Stimulated activated naive CD8-positive, alpha-beta T cell treated with anti-CD3 and anti-CD28 coated beads, Interleukin-15, Interleukin-2, amounts not matched to agents 100 U/mL and 50 U/mL, for 24 hours (primary cell): ENCODE measurements at regions not wholly inside any gene's neighbourhood (a gene's known extent, or its start where the extent isn't known, plus 50 kb on each side); places are given as distances from the start of the nearest gene placed in this dataset.
"Not testable (repeated sequence)": the region's sequence is repeated elsewhere in the genome, so short reads cannot be mapped to it uniquely, and the experiment has no call there.

ENCODE experiments used
- ATAC-seq: fragments of 150-1000 bp; cut with Tn5 transposase; one replicate; pipeline ENCODE4 v1.10.0; 2021
- DNase-seq: peaks from one replicate; pipeline ENCODE4 v3.0.0; 2021

- ATAC-seq, result no peak
- DNase-seq, result no peak
Measured at GRCh38 chr3:167102071-167102470, 278.0 kb downstream of the ZBBX start.

DNA sequence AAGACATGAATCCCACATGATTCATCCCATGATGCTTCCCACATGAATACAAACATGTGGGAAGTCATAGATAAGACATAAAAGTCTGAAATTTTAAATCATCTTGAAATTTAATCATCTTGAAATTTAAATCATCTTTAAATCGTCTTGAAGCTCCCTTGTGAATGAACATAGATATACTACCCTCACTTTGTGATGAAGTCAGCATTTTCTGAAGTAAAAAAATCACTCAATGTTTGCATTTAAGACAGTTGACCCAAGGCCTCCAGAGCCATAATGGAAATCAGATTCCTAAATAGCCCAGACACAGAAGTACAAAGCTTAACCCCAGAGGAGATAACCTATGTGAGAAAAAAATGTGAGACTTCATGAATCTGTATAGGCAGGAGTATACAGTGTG, 279.4 kb downstream of the ZBBX start:
- DNase-seq, result no peak
- ATAC-seq, result no peak

DNA sequence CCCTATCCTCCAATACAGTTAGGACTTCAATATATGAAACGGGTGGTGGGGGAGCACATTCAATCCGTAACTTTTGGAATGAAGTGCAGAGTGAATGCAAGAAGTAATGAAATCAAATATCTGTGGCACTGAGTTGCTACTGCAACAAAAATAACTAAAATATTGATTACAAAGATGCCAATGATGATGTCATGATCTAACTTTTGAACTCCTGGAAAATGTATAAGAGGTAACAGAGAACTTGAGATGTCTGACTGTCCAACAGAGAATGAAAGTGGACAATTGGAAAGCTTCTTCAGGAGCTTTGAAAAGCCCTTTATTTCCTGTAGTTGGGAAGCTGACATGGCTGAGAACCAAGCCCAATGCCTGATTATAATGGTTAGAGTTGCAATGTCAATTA, 279.9 kb downstream of the ZBBX start:
- ATAC-seq (no peak), DNase-seq (no peak)

DNA sequence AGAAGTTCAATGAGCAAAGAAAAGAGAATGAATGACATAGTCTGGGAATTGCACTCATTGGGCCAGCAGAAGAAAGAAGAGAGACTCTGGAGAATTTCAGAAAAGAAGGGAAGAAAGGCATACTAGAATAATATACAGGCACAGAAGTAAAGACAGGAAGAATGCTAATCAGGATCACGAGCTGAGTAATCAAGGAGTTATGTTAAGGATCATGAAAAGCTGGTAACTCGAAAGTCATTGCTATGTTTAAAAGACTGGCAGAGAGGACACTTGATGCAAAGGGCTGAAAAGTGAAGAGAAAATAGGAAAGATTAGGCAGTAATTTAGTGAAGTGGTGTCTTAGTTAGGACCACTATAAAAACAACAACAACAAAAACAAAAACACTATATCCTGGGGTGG, 284.1 kb downstream of the ZBBX start:
- ATAC-seq, result no peak
- DNase-seq, result no peak

- ATAC-seq (no peak), DNase-seq (no peak)
Measured at GRCh38 chr3:167094632-167095031, 285.5 kb downstream of the ZBBX start.

- ATAC-seq (no peak), DNase-seq (no peak)
Measured at GRCh38 chr3:167091226-167091625, 288.9 kb downstream of the ZBBX start.

DNA sequence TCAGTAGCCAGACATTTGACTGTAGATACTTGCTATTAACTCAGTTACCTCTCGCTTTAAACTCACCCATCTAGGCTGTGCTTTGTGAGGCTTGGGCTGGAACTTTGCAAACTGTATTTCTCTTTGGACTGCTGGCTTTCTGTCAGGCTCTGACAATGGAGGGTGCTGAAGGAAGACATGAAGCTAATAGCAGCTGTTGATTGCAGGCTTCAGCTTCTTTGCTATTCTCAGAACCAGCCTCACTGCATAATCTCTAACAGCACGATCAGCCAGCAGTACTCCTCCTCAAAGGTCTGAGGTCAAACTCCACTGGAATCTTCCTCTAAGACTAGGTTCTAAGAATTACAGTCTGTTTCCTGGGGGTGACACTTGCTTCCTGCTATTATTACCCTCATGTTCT, 295.6 kb downstream of the ZBBX start:
- ATAC-seq (no peak), DNase-seq (no peak)

DNA sequence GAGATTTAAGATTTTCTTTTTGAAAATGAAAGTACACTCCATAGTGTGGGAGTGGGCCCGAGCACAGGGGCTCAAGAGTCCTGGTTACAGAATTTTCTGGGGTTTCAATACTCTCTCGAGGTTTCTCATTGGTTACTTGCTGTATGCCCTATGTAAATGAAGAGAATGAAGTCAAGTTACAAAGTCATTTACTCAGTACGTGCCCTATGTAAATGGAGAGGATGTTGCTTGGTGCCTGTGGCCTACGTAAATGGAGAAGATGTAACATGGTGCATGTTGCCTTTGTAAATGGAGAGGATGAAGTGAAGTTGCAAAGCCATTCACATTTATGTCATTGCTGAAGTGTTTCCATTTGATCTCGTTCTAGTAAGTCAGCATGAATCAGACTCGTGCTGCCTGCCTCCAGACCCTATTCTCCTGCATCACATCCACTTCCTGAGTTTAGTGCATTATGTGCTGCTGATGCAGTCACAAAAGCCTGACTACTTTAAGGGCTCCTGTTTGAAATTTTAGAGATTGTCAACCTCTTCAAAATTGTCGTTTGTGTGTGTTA, 302.0 kb downstream of the ZBBX start:
- ATAC-seq (no peak), DNase-seq (no peak)

DNA sequence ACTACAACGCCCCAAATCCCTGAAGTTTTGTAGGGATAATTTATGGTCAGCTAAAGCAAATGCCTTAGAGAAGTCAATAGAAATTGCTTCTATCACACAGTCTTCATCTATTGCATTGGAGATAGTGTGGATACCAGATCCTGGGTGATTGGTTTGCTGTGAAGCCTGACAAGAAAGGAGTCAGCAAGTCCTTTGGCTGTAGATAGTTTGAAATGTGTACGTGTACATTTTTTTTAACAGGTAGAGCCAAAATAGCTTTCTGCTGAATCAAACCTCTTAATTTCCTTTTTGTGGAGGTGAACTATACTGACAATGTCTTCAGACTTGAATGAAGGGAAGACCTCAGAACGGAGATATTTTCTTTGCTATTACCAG, 312.3 kb downstream of the ZBBX start:
- ATAC-seq (no peak), DNase-seq (no peak)

DNA sequence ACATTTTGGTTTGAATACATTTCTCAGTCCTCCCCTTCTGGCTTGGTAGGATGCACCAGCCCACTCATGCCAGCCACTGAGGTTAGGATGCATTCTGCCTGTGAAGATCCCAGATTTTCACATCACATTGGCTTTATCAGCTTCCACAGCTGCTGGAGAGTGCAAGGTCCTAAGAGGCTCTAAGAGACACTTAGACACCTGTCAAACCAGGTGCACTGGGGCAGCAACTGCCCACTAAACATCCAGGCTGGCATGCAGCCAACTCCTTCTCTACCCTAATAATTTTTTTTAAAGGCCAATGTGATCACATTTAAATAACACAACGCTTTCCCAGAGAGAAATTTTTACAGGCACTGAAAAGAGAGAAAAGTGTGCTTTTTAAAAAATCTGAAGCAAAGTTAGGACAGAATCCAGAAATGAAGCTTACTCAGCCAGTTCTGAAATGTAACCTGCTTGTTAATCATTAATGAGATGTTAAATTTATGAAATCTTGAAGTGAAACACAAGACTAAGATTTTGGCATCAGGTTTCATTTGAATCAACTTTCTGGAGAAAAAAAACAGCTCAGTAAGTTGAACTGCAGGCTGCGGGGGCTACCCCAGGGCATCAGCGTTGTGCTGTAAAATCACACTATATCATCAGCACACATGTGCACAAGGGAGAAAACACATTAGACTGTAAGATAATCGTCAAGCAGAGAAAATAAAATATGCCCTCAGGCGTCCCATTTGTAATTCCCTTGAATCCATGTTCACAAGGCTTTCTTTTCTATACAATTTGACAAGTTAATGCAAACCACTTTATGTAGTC, 312.9 kb downstream of the ZBBX start:
- ATAC-seq (no peak), DNase-seq (no peak)

GRCh38 chr3:167057581-167057980, 322.5 kb downstream of the ZBBX start:
- DNase-seq, result no peak
- ATAC-seq, result no peak

- no peak for DNase-seq
- no peak for ATAC-seq
Measured at GRCh38 chr3:167054926-167055325, 325.2 kb downstream of the ZBBX start.

- ATAC-seq, result no peak
- no peak for DNase-seq
Measured at GRCh38 chr3:167051421-167051820, 328.7 kb downstream of the ZBBX start.

GRCh38 chr3:167033866-167034265, 346.2 kb downstream of the ZBBX start:
- ATAC-seq (no peak), DNase-seq (no peak)

GRCh38 chr3:167032267-167032876, 347.7 kb downstream of the ZBBX start:
- ATAC-seq (no peak), DNase-seq (no peak)

- no peak for ATAC-seq
- no peak for DNase-seq
Measured at GRCh38 chr3:167031364-167032049, 348.6 kb downstream of the ZBBX start.

- DNase-seq (no peak), ATAC-seq (no peak)
Measured at GRCh38 chr3:167030082-167030725, 349.9 kb downstream of the ZBBX start.

DNA sequence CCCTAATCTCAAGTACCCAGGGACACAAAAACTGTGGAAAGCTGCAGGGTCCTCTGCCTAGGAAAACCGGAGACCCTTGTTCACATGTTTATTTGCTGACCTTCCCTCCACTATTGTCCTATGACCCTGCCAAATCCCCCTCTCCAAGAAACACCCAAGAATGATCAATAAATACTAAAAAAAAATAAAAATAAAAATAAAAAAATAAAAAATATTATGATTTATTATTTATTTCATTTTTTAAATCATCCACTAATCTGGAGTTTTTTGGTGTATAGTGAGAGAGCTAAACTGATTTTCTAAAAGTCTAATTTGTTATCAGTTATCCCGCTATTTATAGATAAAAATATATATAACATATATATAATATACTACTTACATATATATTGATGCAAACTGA, 360.6 kb downstream of the ZBBX start:
- ATAC-seq, DNase-seq: not testable (repeated sequence)

DNA sequence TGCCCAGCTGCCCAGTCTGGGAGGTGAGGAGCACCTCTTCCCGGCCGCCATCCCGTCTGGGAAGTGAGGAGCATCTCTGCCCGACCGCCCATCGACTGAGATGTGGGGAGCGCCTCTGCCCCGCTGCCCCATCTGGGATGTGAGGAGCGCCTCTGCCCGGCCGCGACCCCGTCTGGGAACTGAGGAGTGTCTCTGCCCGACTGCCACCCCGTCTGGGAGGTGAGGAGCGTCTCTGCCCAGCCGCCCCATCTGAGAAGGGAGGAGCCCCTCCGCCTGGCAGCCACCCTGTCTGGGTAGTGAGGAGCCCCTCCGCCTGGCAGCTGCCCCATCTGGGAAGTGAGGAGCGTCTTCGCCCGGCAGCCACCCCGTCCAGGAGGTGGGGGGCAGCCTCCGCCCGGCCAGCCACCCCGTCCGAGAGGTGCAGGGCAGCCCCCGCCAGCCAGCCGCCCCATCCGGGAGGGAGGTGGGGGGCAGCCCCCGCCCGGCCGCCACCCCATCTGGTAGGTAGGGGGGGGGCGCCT, 361.4 kb downstream of the ZBBX start:
- not testable (repeated sequence) for DNase-seq, ATAC-seq

DNA sequence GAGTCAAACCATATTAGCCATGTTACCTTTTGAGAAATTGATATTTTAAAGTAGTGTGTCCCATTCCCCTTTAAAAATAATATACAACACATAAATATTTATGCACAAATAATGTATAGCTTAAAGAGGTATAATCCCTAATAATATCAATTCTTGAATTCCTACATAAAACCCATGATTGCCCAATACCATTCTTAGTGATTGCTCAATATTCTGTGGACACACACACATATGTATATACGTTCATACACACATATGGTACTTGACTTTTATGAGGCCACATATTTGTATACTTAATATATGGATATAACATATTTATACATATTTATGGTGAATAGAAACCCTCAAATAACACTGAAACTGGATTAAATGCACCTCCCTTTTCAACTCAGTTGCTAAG, 367.4 kb downstream of the ZBBX start:
- ATAC-seq, result no peak
- no peak for DNase-seq

DNA sequence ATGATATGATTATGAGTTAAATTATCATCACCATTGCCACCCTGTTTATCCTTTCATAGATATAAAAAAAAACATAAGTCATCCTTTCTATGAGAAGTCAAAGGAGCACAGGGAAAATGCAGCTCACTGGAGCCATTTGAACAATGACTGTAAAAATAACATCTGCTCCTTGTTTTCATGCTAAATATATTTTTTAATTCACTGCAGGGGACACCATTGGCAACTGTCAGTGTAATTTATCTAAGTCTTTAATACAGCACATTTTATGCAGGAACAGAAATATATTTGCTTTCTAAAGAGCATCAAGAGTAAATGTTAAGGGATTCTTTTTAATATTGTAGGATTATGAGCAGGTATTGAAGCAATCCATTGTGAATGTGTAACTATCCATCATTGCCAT, 371.3 kb downstream of the ZBBX start:
- ATAC-seq (no peak), DNase-seq (no peak)

DNA sequence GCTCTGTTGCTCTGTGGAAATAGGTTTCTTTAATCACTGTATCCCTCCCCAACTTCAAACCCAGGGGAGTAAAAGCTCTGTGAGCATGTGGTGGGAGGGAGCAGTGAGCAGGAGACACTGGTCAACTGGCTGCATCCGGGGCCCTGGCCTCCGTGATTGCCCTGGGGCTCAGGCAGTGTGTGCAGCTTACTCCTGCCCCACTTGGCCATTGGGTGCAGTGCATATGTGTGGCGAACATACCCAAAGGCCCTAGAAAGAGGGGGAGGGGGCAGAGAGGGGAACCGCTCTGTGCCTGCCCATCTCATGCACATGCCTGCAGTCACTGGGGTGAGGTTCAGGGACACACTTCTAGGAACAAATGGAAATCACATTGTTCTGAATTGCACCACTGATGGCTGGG, 378.7 kb downstream of the ZBBX start:
- ATAC-seq (no peak), DNase-seq (no peak)
